ENCODE measurements at regions not wholly inside any gene's neighbourhood (a gene's known extent, or its start where the extent isn't known, plus 50 kb on each side); places are given as distances from the start of the nearest gene placed in this dataset.

GRCh38 chr1:115139381-115139780, 50.1 kb upstream of the TSPAN2 start:
- TF ChIP-seq, protein P1, sequence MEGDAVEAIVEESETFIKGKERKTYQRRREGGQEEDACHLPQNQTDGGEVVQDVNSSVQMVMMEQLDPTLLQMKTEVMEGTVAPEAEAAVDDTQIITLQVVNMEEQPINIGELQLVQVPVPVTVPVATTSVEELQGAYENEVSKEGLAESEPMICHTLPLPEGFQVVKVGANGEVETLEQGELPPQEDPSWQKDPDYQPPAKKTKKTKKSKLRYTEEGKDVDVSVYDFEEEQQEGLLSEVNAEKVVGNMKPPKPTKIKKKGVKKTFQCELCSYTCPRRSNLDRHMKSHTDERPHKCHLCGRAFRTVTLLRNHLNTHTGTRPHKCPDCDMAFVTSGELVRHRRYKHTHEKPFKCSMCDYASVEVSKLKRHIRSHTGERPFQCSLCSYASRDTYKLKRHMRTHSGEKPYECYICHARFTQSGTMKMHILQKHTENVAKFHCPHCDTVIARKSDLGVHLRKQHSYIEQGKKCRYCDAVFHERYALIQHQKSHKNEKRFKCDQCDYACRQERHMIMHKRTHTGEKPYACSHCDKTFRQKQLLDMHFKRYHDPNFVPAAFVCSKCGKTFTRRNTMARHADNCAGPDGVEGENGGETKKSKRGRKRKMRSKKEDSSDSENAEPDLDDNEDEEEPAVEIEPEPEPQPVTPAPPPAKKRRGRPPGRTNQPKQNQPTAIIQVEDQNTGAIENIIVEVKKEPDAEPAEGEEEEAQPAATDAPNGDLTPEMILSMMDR (IDR thresholded peaks at IDR 0.05; ENCODE audit: low read length), result no peak
- TF ChIP-seq EZH2 (IDR thresholded peaks at IDR 0.05; ENCODE audit: borderline replicate concordance, low read length), result no peak
